HG03565 (cell line): ENCODE measurements at regions not wholly inside any gene's neighbourhood (a gene's known extent, or its start where the extent isn't known, plus 50 kb on each side); places are given as distances from the start of the nearest gene placed in this dataset.

Experiments used
- ATAC-seq: cut with Tn5 transposase; IDR thresholded peaks from one replicate; pipeline ENCODE4 v1.9.1; 2021; ENCODE audit warnings: mild to moderate bottlenecking, moderate library complexity; ENCODE audit not compliant: unreplicated experiment

GRCh38 chr2:220309215-220309614 lies 681.8 kb downstream of the SLC4A3 start:
- no peak for ATAC-seq

- no peak for ATAC-seq
These were observed 683.0 kb downstream of the SLC4A3 start for GRCh38 chr2:220310451-220310861.

GRCh38 chr2:220315098-220315823 lies 687.8 kb downstream of the SLC4A3 start:
- no peak for ATAC-seq

GRCh38 chr2:220318037-220318436 lies 690.6 kb downstream of the SLC4A3 start:
- ATAC-seq: no peak

DNA sequence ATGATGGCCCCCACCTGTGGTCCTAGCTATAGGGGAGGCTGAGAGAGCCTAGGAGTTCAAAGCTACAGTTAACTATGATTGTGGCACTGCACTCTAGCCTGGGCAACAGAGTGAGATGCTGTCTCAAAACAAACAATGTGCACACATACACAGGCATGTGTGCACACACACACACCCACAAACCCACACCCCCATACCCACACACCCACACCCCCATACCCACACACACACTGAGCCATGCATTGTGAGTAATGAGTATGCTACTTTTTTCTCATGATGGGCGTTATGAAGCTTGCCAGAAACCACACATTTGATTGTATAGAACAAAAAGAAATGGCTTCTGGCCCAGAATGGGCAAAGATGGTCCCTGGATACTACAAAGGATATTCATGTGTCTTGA lies 691.1 kb downstream of the SLC4A3 start:
- no peak for ATAC-seq

GRCh38 chr2:220320326-220320725 lies 692.9 kb downstream of the SLC4A3 start:
- no peak for ATAC-seq

GRCh38 chr2:220332886-220333285 lies 705.5 kb downstream of the SLC4A3 start:
- ATAC-seq: no peak

GRCh38 chr2:220334210-220334609 lies 706.8 kb downstream of the SLC4A3 start:
- no peak for ATAC-seq

DNA sequence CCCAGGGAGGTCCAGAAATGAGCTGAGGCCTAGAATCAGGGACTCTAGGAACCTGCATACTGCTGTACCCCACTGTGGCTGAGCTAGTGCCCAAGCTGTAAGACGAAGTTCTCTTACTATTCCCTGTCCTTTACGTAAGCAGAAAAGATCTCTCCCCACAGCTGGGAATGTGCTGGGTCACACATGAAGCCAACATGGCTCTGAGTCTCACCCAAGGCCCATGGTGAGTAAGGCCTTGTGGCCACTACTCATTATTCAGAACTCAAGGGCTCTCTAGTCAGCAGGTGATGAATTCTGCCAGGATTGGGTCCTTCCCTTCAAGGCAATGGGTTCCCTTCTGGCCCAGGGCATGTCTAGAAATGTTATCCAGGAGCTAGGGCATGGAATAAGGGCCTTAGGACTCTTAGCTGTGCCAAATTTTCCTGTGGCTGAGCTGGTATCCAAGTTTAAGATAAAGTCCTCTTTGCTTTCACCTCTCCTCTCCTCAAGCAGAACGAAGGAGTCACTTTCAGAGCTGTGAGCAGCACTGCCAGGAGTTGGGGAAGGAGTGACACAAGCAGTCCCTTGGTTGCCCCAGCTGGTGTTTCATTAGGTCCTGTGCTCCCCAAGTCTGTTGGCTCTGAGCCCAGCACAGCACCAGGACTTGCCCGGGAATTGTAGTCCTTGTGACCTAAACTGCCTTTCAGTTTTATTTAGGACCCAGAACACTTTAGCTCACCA lies 707.6 kb downstream of the SLC4A3 start:
- no peak for ATAC-seq

DNA sequence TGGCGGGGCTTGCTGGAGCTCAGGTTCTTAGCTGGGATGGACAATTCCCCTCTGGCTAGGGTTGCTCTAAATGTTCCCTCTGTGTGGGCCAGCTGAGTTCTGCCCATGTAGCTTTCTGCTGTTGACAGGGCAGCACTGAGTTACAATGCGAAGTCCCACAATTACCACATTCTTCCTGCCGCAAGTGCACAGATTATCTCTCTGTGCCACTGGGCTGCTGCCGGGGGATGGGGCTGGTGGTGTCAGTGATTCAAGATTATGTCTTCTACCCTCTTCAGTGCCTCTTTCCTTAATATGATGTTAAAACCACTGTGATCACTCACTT lies 708.1 kb downstream of the SLC4A3 start:
- no peak for ATAC-seq

DNA sequence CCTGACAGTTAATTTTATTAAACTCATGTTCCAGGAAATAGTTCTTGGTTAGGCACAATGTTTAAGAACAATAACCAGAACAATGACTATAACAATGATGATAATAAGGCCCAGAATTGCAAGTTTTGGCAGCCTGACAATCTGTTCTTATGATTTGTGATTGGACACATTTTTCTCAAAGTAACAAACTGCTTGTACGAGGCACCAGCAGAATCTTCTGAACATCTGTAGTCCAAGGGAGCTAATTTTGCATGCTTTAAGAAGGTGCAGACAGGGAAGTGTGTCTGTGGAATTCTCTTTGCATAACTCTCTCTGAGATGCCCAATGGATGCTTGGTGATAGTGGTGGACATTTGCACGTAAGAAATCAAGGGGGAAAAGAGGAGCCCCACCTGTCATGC lies 709.3 kb downstream of the SLC4A3 start:
- ATAC-seq: no peak

- no peak for ATAC-seq
These were observed 710.4 kb downstream of the SLC4A3 start for GRCh38 chr2:220337611-220338440.

DNA sequence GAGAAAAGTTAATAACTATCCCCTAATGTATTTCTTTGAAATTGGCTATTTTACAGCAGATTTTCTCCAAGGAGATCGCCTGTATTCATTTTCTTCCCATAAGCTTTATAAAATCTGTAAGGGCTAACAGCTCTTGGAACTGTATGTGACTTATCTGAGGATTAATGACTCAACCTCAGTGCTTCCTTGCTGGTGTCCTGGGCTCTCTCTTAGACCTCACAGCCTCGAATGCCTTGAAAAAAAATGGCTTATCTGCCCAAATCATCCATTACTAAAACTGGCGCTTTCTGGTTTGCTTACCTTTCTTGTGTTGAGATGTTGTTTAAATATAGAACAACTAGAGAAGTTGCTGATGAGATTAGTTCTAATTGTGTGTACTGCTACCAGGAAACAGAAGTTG lies 713.6 kb downstream of the SLC4A3 start:
- no peak for ATAC-seq

DNA sequence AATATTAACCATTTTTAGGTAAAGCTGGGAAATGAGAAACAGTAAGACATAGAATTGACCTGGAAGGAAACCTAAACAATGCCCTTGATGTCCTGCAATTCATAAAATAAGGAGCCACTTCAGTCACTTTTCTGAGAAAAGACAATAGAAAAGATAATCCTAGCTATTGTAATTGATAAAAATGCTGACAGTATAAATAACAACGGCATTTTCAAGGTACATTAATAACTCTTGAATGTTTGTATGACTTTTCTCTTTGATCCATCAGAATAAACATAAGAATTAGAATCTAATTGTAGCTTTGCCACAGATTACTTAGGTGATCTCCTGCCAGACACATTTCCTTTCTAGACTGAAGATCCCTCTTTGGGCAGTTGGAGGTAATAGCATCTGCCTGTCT lies 719.5 kb downstream of the SLC4A3 start:
- no peak for ATAC-seq

DNA sequence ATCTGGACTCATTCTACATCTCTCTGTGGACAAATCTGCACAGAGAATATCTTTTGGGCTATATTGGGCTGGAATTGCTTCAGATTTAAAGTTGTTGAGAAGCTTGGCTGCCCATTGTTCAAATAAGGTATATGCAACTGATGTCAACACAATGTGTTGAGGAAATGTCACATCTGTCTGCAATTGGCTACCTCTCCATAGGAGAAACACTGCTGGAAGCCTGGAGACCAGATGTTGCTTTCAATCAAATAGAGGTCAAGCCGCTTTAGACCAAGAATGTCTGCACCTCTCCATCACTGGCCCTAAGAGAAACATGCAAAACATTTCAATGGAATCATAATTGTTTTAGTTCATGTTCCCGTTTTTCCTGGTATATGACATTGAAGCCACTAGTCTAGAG lies 720.2 kb downstream of the SLC4A3 start:
- no peak for ATAC-seq

DNA sequence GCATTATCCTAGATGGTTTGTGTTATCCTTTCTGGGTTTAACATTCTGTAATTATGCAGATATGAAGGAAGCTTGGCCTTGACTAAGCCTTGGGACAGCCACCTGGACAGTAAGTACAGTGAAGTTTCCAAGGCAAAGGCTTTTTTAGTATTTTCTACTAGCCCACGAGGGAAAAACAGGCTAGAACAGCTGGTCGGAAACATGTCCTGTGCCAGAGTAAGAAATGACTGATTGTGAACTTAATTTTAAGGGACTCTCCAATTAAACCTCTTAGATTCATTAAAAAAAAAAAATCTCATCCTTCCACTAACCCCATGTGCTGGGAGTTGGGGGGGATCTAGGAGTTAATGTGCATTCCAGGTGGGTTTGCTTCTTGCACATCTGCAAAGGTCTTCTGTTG lies 720.8 kb downstream of the SLC4A3 start:
- no peak for ATAC-seq

- no peak for ATAC-seq
These were observed 726.5 kb downstream of the SLC4A3 start for GRCh38 chr2:220353897-220354296.

DNA sequence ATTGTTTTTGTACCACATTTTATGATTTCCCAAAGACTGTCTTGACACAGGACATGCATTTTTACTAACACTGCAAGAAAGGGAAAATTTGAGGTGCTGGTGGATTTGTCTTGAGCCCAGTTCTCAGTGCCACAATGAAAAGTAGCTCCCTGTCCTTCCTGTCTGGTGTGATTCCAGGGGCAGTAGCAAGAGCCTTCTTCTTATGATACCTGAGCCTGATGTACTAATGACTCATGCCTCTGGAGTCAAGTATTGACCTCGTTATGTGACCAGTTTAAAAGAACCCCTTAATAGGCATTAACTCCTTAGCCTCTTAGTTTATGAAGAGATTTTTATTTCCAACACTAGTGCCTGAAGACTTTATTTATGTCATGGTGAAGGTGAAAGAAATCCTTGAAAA lies 728.6 kb downstream of the SLC4A3 start:
- ATAC-seq: no peak

GRCh38 chr2:220365023-220365422 lies 737.6 kb downstream of the SLC4A3 start:
- no peak for ATAC-seq

- ATAC-seq: no peak
These were observed 739.3 kb downstream of the SLC4A3 start for GRCh38 chr2:220366765-220367164.

- ATAC-seq: no peak
These were observed 743.3 kb downstream of the SLC4A3 start for GRCh38 chr2:220370764-220371163.

- ATAC-seq: no peak
These were observed 743.8 kb downstream of the SLC4A3 start for GRCh38 chr2:220371211-220371610.
